HepG2 (cell line): ENCODE measurements at regions not wholly inside any gene's neighbourhood (a gene's known extent, or its start where the extent isn't known, plus 50 kb on each side); places are given as distances from the start of the nearest gene placed in this dataset.

Experiments
- ATAC-seq: fragments of 200-7000 bp; cut with Tn5 transposase; 3 replicates; pipeline ENCODE4 v1.9.1; 2020; ENCODE audit warnings: mild to moderate bottlenecking, moderate library complexity
- BruUV-seq: library from RNA; stranded (reverse); fragments of 400-500 nt; replicated peaks from 2 replicates; lab custom pipeline; 2021; lab: Mats Ljungman, UMichigan
- CTCF ChIA-PET: fragments of 300-600 bp; formaldehyde crosslinking; extraction: SDS; loops from one replicate; lab custom pipeline; 2021; ENCODE audit warnings: low total read pairs, inconsistent platforms, low intra/inter-chr PET ratio; lab: Yijun Ruan, JAX
- POLR2A ChIA-PET: fragments of 350-600 bp; sonication (Branson Sonifier 250); formaldehyde crosslinking; loops from one replicate; lab custom pipeline; 2020; ENCODE audit warnings: antibody characterized with exemption, inconsistent platforms; lab: Yijun Ruan, JAX
- DNase-seq: peaks from one replicate; pipeline ENCODE4 v3.0.0-alpha.2; 2015; ENCODE audit warnings: low spot score
- FAIRE-seq: peaks from 3 replicates; lab custom pipeline; 2011; peaks lifted over from hg19 to GRCh38; lab: Jason Lieb, UNC
- H2AFZ ChIP-seq: one replicate; pipeline ENCODE4 v1.6.1; 2011; ENCODE audit warnings: low read length, inconsistent platforms
- H3K27ac ChIP-seq: fragments of 300-600 bp; 3 replicates; pipeline ENCODE4 v1.8.0; 2011; ENCODE audit warnings: mixed run types, mild to moderate bottlenecking, mixed read lengths, low read length, inconsistent platforms; ENCODE audit not compliant: insufficient read depth; ENCODE audit errors: extremely low read length
- H3K27me3 ChIP-seq, 2 experiments: fragments of 200-600 bp in 1 of 2; 2 replicates in 1 of 2; 3 replicates in 1 of 2; pipeline versions ENCODE4 v1.6.0 to v1.8.0; 2011; ENCODE audit warnings: low read length in 2 of 2, mild to moderate bottlenecking in 2 of 2, moderate library complexity in 2 of 2, inconsistent platforms in 1 of 2; ENCODE audit not compliant: insufficient read depth in 2 of 2, control insufficient read depth in 1 of 2
- H3K36me3 ChIP-seq, 2 experiments: fragments of 200-600 bp in 1 of 2; replicated peaks in 1 of 2; 2 replicates in 1 of 2; 3 replicates in 1 of 2; pipeline versions ENCODE4 v1.5.1 to v1.8.0; 2011; ENCODE audit warnings: low read length in 2 of 2, inconsistent platforms in 1 of 2; ENCODE audit not compliant: insufficient read depth in 2 of 2, control insufficient read depth in 1 of 2
- H3K4me1 ChIP-seq: 2 replicates; pipeline ENCODE4 v1.5.1; 2012; ENCODE audit warnings: low read length, inconsistent platforms; ENCODE audit not compliant: insufficient read depth
- H3K4me2 ChIP-seq: 2 replicates; pipeline ENCODE4 v1.6.0; 2011; ENCODE audit warnings: low read depth, low read length, inconsistent platforms
- H3K4me3 ChIP-seq, 3 experiments: fragments of 200-600 bp in 1 of 3; sonication (generic), shearing (Covaris generic) in 1 of 3; replicated peaks in 1 of 3; 2 replicates each; pipeline ENCODE4 v1.5.1; 2011 to 2016; ENCODE audit warnings: low read length in 3 of 3, inconsistent platforms in 2 of 3, low read depth in 2 of 3, mild to moderate bottlenecking in 2 of 3, control low read depth in 1 of 3, mixed read lengths in 1 of 3; ENCODE audit not compliant: insufficient read depth in 1 of 3
- H3K79me2 ChIP-seq: one replicate; pipeline ENCODE4 v1.6.1; 2011; ENCODE audit warnings: low read length, inconsistent platforms; ENCODE audit not compliant: insufficient read depth
- H3K9ac ChIP-seq: 2 replicates; pipeline ENCODE4 v1.6.0; 2011; ENCODE audit warnings: mild to moderate bottlenecking, low read depth, low read length, inconsistent platforms; ENCODE audit not compliant: insufficient read depth
- H3K9me3 ChIP-seq: 2 replicates; pipeline ENCODE4 v1.5.1; 2012; ENCODE audit warnings: mild to moderate bottlenecking, low read length
- H4K20me1 ChIP-seq: 2 replicates; pipeline ENCODE4 v1.6.0; 2011; ENCODE audit warnings: inconsistent platforms, mild to moderate bottlenecking, low read length, moderate library complexity; ENCODE audit not compliant: insufficient read depth
- DBP ChIP-seq: sonication (generic); formaldehyde crosslinking; IDR thresholded peaks from 2 replicates; pipeline ENCODE4 v1.4.0; 2020; ENCODE audit warnings: missing genetic modification reagents; ENCODE audit errors: not compliant biosample characterization
- ELF3 ChIP-seq: IDR thresholded peaks from 2 replicates; pipeline ENCODE4 v1.6.1; 2016; ENCODE audit warnings: missing genetic modification reagents, missing compliant biosample characterization
- HIVEP1 ChIP-seq: sonication (generic); formaldehyde crosslinking; IDR thresholded peaks from 2 replicates; pipeline ENCODE4 v1.4.0; 2020; ENCODE audit warnings: mild to moderate bottlenecking, missing genetic modification reagents
- HOXA3 ChIP-seq: sonication (generic); formaldehyde crosslinking; IDR thresholded peaks from 2 replicates; pipeline ENCODE4 v1.5.0; 2020; ENCODE audit warnings: missing genetic modification reagents
- KDM2A ChIP-seq: sonication (generic); formaldehyde crosslinking; IDR thresholded peaks from 2 replicates; pipeline ENCODE4 v1.4.0; 2020; ENCODE audit warnings: low read depth, missing genetic modification reagents, borderline replicate concordance
- KDM6A ChIP-seq: IDR thresholded peaks from 2 replicates; pipeline ENCODE4 v1.6.1; 2016; ENCODE audit warnings: low read depth
- MBD4 ChIP-seq: IDR thresholded peaks from 2 replicates; pipeline ENCODE4 v1.6.1; 2012; ENCODE audit warnings: low read length, inconsistent platforms, borderline replicate concordance
- NFKBIZ ChIP-seq: IDR thresholded peaks from 2 replicates; pipeline ENCODE4 v1.6.1; 2018; ENCODE audit warnings: missing genetic modification reagents, missing compliant biosample characterization
- TCF7 ChIP-seq: sonication (generic); IDR thresholded peaks from 2 replicates; pipeline ENCODE4 v1.6.1; 2016; ENCODE audit warnings: antibody characterized with exemption, low read depth
- ZBTB37 ChIP-seq: sonication (generic); formaldehyde crosslinking; IDR thresholded peaks from 2 replicates; pipeline ENCODE4 v1.4.0; 2020; ENCODE audit warnings: mild to moderate bottlenecking, missing genetic modification reagents
- ZFAT ChIP-seq: sonication (generic); formaldehyde crosslinking; conservative IDR thresholded peaks from 2 replicates; pipeline ENCODE4 v1.8.1; 2023; ENCODE audit warnings: missing genetic modification reagents, inconsistent platforms
- ZNF33B ChIP-seq: sonication (generic); formaldehyde crosslinking; IDR thresholded peaks from 2 replicates; pipeline ENCODE4 v1.5.1; 2020; ENCODE audit warnings: mild to moderate bottlenecking, missing genetic modification reagents
- ZNF780A ChIP-seq: sonication (generic); formaldehyde crosslinking; IDR thresholded peaks from 2 replicates; pipeline ENCODE4 v1.8.0; 2022; ENCODE audit warnings: mild to moderate bottlenecking, missing genetic modification reagents, moderate library complexity
- WGBS: methylation state at CpG from one replicate; pipeline ENCODE4 v1.1.6; 2017; ENCODE audit warnings: low lambda C conversion rate; 5-methylcytosine and 5-hydroxymethylcytosine counted together
- in situ Hi-C: cut with HindIII; loops from 2 replicates; pipeline ENCODE4 v1.10.0; 2017; ENCODE audit warnings: low pct_unique_long_range_greater_than_20kb; ENCODE audit not compliant: extremely low pct_ligation_motif_present
- intact Hi-C: fragments of 100-400 bp; cut with micrococcal nuclease; formaldehyde crosslinking; loops from one replicate; pipeline ENCODE4 v1.10.0; 2022; ENCODE audit not compliant: unreplicated experiment
- TF ChIP-seq, protein P1 (sequence below): sonication (generic); formaldehyde crosslinking; IDR thresholded peaks from 2 replicates; pipeline ENCODE4 v1.8.1; 2023; ENCODE audit warnings: mild to moderate bottlenecking, missing genetic modification reagents, borderline replicate concordance
- TF ChIP-seq, protein P2 (sequence below): IDR thresholded peaks from 2 replicates; pipeline ENCODE4 v1.6.1; 2018; ENCODE audit warnings: missing genetic modification reagents, mild to moderate bottlenecking, missing compliant biosample characterization

DNA sequence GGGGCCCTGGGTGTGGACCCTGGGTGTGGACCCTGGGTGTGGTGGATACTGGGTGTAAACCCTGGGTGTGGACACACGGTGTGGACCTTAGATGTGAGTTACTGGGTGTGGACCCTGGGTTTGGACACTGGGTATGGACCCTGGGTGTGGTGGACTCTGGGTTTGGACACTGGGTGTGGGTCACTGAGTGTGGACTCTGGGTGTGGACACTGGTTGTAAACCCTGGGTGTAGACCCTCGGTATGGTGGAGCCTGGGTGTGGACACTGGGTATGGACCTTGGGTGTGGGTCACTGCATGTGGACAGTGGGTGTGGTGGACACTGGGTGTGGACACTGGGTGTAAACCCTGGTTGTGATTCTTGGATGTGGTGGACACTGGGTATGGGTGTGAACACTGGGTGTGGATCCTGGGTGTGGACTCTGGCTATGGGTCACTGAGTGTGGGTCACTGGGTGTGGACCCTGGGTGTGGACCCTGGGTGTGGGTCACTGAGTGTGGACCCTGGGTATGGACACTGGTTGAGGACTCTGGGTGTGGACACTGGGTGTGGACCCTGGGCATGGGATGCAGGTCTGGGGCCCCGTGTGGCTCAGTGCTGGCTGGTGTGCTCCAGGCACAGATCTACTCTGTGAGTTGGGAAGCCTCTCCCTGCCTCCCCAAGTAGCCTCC lies 356.2 kb downstream of the GLRX3 start:
- no peak for FAIRE-seq
- POLR2A ChIA-PET = no interaction called here

More for the DNA sequence above, 356.2 kb downstream of the GLRX3 start:
- Histone ChIP-seq H3K4me2 (no peak overlapping the region), H3K9me3 (no peaks in the 10 kb centered on the region), H2AFZ (no peak overlapping the region), H3K27ac (no peak overlapping the region), H3K79me2 (no peaks in the 10 kb centered on the region), H3K9ac (no peak overlapping the region), H3K27me3 (peaks cover 0 to 8% of the 10 kb centered on the region in 2 experiments; a peak in 2 of 5 replicates), H3K4me3 (no peak overlapping the region), H3K4me1 (no peaks in the 10 kb centered on the region), H3K36me3 (no peaks in the 10 kb centered on the region), H4K20me1 (no peaks in the 10 kb centered on the region)
- no peak for DNase-seq
- WGBS = 0% methylated on average over 1 of the region's 3 CpGs
- no TSS peak for BruUV-seq
- TF ChIP-seq MBD4 = no peak
- TF ChIP-seq ZFAT (CRISPR knock-in tag) = no peak
- no peak for TF ChIP-seq NFKBIZ (CRISPR knock-in tag)
- no peak for TF ChIP-seq HIVEP1
- no peak for TF ChIP-seq ELF3
- no peak for TF ChIP-seq ZNF33B (CRISPR knock-in tag)
- TF ChIP-seq, protein P1, sequence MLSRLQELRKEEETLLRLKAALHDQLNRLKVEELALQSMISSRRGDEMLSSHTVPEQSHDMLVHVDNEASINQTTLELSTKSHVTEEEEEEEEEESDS (CRISPR knock-in tag) = no peak
- TF ChIP-seq, protein P2, sequence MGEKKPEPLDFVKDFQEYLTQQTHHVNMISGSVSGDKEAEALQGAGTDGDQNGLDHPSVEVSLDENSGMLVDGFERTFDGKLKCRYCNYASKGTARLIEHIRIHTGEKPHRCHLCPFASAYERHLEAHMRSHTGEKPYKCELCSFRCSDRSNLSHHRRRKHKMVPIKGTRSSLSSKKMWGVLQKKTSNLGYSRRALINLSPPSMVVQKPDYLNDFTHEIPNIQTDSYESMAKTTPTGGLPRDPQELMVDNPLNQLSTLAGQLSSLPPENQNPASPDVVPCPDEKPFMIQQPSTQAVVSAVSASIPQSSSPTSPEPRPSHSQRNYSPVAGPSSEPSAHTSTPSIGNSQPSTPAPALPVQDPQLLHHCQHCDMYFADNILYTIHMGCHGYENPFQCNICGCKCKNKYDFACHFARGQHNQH (CRISPR knock-in tag) = no peak
- no peak for TF ChIP-seq TCF7
- no peak for TF ChIP-seq KDM6A
- TF ChIP-seq HOXA3 = no peak
- no peak for TF ChIP-seq KDM2A (CRISPR knock-in tag)
- no peak for TF ChIP-seq ZNF780A (CRISPR knock-in tag)
- no peak for TF ChIP-seq DBP (CRISPR knock-in tag)
- TF ChIP-seq ZBTB37 (CRISPR knock-in tag) = no peak
- no peak for ATAC-seq
- intact Hi-C loops (no loop called here), in situ Hi-C loops (no loop called here)
- CTCF ChIA-PET = no interaction called here
